Right cardiac atrium (tissue), 5 donors: ENCODE measurements at regions not wholly inside any gene's neighbourhood (a gene's known extent, or its start where the extent isn't known, plus 50 kb on each side); places are given as distances from the start of the nearest gene placed in this dataset.

Experiments
- ATAC-seq, 2 donors: fragments of 200-7000 bp; cut with Tn5 transposase; one replicate each; pipeline versions ENCODE4 v1.8.0 to v1.9.1; 2020; ENCODE audit warnings: moderate library complexity in 2 of 2, mild to moderate bottlenecking in 1 of 2
- DNase-seq, 3 donors: peaks; one replicate each; pipeline ENCODE4 v3.0.0-alpha.2; 2020
- H3K27ac ChIP-seq: one replicate; pipeline ENCODE4 v1.5.1; 2013; ENCODE audit warnings: mild to moderate bottlenecking, low read length, control low read depth, moderate library complexity
- H3K27me3 ChIP-seq: one replicate; pipeline ENCODE4 v1.6.1; 2013; ENCODE audit not compliant: control insufficient read depth, insufficient read depth
- H3K4me1 ChIP-seq: one replicate; pipeline ENCODE4 v1.6.1; 2013; ENCODE audit warnings: low read length; ENCODE audit not compliant: control insufficient read depth, insufficient read depth
- H3K4me3 ChIP-seq: one replicate; pipeline ENCODE4 v1.5.1; 2013; ENCODE audit warnings: low read length, control low read depth
- H3K9me3 ChIP-seq: one replicate; pipeline ENCODE4 v1.6.1; 2013; ENCODE audit warnings: low read length; ENCODE audit not compliant: control insufficient read depth
- WGBS: extraction: QIAGEN DNeasy Blood & Tissue Kit; methylation state at CpG from one replicate; pipeline ENCODE4 v1.1.7; 2013; 5-methylcytosine and 5-hydroxymethylcytosine counted together
- intact Hi-C, 4 donors: fragments of 100-400 bp; cut with DNase I; formaldehyde crosslinking; loops; one replicate each; pipeline versions ENCODE4 v1.11.0 to v1.14.0; 2022 to 2023
- donor health status: healthy with polysubstance abuse.
- donor health status: DM: no; HTN: yes; CAD: no.
- donor health status: DM: no; HTN: no; CAD: no.
- donor health status: DM: no; HTN: yes; CAD: no; lungs with severe emphysema.
- donor health status: DM: yes; HTN: yes; CAD: no.

DNA sequence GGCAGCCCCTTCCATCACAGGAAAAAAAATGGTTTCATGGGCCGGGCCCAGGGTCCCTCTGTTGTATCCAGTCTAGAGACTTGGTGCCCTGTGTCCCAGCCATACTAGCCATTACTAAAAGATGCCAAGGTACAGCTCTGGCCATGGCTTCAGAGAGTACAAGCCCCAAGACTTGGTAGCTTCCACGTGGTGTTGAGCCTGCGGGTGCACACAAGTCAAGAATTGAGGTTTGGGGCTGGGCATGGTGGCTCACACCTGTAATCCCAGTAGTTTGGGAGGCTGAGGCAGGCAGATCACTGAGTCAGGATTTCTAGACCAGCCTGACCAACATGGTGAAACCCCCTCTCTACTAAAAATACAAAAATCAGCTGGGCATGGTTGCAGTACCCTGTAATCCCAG, 214.3 kb downstream of the LIG4 start:
- intact Hi-C loops: no loop called here
- DNase-seq (no peak), ATAC-seq (no peak)
- Histone ChIP-seq H3K4me1 (no peaks in the 10 kb centered on the region), H3K27ac (no peak overlapping the region), H3K27me3 (no peaks in the 10 kb centered on the region), H3K9me3 (no peaks in the 10 kb centered on the region), H3K4me3 (no peak overlapping the region)
- 86% methylated on average over 3 of the region's 3 CpGs for WGBS

DNA sequence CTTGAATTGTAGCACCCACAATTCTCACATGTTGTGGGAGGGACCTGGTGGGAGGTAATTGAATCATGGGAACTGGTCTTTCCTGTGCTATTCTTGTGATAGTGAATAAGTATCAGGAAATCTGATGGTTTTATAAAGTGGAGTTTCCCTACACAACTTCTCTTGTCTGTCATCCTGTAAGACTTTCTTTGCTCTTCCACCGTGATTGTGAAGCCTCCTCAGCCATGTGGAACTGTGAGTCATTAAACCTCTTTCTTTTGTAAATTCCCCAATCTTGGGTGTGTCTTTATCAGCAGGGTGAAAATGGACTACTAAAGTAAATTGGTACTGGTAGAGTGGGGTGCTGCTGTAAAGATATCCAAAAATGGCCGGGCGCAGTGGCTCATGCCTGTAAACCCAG, 215.6 kb downstream of the LIG4 start:
- Histone ChIP-seq H3K4me1 (no peaks in the 10 kb centered on the region), H3K27ac (no peak overlapping the region), H3K4me3 (no peak overlapping the region), H3K9me3 (no peaks in the 10 kb centered on the region), H3K27me3 (no peaks in the 10 kb centered on the region)
- intact Hi-C loops: no loop called here
- 88% methylated on average over 3 of the region's 3 CpGs for WGBS
- ATAC-seq (no peak), DNase-seq (no peak)

GRCh38 chr13:107994137-107994536, 221.2 kb downstream of the LIG4 start:
- intact Hi-C loops: no loop called here
- Histone ChIP-seq H3K4me1 (no peaks in the 10 kb centered on the region), H3K27ac (no peak overlapping the region), H3K27me3 (no peaks in the 10 kb centered on the region), H3K4me3 (no peak overlapping the region), H3K9me3 (no peaks in the 10 kb centered on the region)
- DNase-seq (no peak), ATAC-seq (no peak)

- no peaks in the 10 kb centered on the region for H3K9me3 ChIP-seq
- ATAC-seq: no peak
- no peak overlapping the region for H3K4me3 ChIP-seq
- WGBS: 63% methylated on average over 4 of the region's 4 CpGs
- intact Hi-C loops: no loop called here
- H3K27me3 ChIP-seq: no peaks in the 10 kb centered on the region
- no peaks in the 10 kb centered on the region for H3K4me1 ChIP-seq
- no peak overlapping the region for H3K27ac ChIP-seq
- no peak for DNase-seq
Observed at GRCh38 chr13:107993239-107993949, 221.9 kb downstream of the LIG4 start.

GRCh38 chr13:107992542-107992941, 222.8 kb downstream of the LIG4 start:
- no peaks in the 10 kb centered on the region for H3K9me3 ChIP-seq
- no peaks in the 10 kb centered on the region for H3K4me1 ChIP-seq
- ATAC-seq (no peak), DNase-seq (no peak)
- intact Hi-C loops: no loop called here
- no peak overlapping the region for H3K27ac ChIP-seq
- 66% methylated on average over 2 of the region's 2 CpGs for WGBS
- no peaks in the 10 kb centered on the region for H3K27me3 ChIP-seq
- H3K4me3 ChIP-seq: no peak overlapping the region

DNA sequence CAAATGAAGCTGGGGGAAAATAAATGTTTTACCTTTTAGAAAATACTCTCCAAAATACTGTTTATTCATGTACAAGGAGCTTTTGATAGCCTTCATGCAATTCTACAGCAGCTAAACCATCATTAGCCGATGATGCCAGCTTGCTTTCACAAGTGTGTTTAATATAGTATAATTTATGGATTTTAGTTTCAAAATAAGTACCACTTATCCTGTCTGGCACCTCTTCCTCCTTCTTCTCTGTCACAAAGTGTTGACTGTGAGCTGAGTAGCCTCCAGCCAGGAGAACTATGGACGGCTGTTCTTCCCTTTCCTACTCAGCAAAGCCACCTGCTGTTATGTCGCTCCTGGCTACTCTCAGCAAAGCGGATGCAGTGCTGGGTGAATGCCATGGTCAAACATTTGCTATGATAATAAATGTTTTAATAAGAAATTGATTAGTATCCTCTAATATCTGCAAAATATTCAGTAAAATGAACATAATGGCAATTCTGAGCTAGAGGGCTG, 238.2 kb downstream of the LIG4 start:
- 74% methylated on average over 4 of the region's 4 CpGs for WGBS
- ATAC-seq (no peak), DNase-seq (no peak)
- Histone ChIP-seq H3K27me3 (no peaks in the 10 kb centered on the region), H3K4me1 (no peaks in the 10 kb centered on the region), H3K4me3 (no peak overlapping the region), H3K9me3 (no peaks in the 10 kb centered on the region), H3K27ac (no peak overlapping the region)
- intact Hi-C loops: no loop called here

- H3K9me3 ChIP-seq: no peaks in the 10 kb centered on the region
- H3K27ac ChIP-seq: no peak overlapping the region
- 74% methylated on average over 4 of the region's 4 CpGs for WGBS
- no peak overlapping the region for H3K4me3 ChIP-seq
- ATAC-seq (no peak), DNase-seq (no peak)
- no peaks in the 10 kb centered on the region for H3K4me1 ChIP-seq
- H3K27me3 ChIP-seq: no peaks in the 10 kb centered on the region
- intact Hi-C loops: no loop called here
Observed at GRCh38 chr13:107976628-107977027, 238.7 kb downstream of the LIG4 start.

DNA sequence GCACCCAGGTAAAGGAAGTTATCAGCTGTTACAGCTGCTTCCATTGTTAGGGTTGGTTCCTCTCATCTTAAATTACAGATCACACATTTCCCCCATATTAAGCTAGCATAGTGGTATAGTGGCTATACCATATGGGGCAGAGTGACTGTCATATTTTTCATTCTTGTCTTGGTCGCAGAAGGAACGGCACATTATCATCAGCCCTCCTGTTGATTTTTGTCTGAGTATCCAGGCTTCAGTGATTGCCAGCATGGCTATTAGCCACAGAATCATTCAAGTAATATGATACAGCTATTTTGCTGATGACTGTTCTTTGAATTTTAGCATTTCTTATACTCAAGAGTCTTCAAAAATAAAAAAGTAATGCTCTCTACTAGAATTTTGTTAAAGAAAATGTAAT, 240.9 kb downstream of the LIG4 start:
- no peak overlapping the region for H3K4me3 ChIP-seq
- WGBS: 78% methylated on average over 2 of the region's 2 CpGs
- no peak overlapping the region for H3K27ac ChIP-seq
- intact Hi-C loops: no loop called here
- no peaks in the 10 kb centered on the region for H3K9me3 ChIP-seq
- no peaks in the 10 kb centered on the region for H3K27me3 ChIP-seq
- DNase-seq: no peak
- H3K4me1 ChIP-seq: no peaks in the 10 kb centered on the region
- no peak for ATAC-seq

GRCh38 chr13:107969546-107969945, 245.8 kb downstream of the LIG4 start:
- ATAC-seq (no peak), DNase-seq (no peak)
- Histone ChIP-seq H3K4me3 (no peak overlapping the region), H3K4me1 (no peaks in the 10 kb centered on the region), H3K9me3 (no peaks in the 10 kb centered on the region), H3K27me3 (no peaks in the 10 kb centered on the region), H3K27ac (no peak overlapping the region)
- 83% methylated on average over 1 of the region's 1 CpG for WGBS
- intact Hi-C loops: no loop called here

DNA sequence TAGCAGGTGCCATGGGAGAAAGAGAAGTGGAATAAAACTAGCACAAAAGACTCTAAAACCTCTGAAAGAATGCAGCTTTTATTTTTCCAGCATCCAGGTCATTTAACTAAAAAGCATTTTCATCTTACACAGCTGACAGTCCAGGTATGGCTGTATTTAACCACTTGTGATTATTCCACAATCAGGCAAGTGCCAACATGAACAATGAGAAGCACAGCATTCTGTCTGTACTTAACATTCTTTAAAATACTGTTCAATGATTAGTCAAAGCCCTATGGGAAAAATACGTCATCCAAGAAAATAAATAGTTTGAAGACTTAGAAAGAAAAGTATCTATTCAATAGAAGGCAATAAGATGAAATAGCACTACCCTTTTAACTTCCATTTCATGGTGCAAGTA, 246.9 kb downstream of the LIG4 start:
- Histone ChIP-seq H3K4me3 (no peak overlapping the region), H3K4me1 (no peaks in the 10 kb centered on the region), H3K9me3 (no peaks in the 10 kb centered on the region), H3K27me3 (no peaks in the 10 kb centered on the region), H3K27ac (no peak overlapping the region)
- intact Hi-C loops: no loop called here
- WGBS: 83% methylated on average over 1 of the region's 1 CpG
- ATAC-seq: no peak
- DNase-seq: no peak

- H3K4me1 ChIP-seq: no peaks in the 10 kb centered on the region
- H3K9me3 ChIP-seq: no peaks in the 10 kb centered on the region
- H3K27ac ChIP-seq: no peak overlapping the region
- H3K27me3 ChIP-seq: no peaks in the 10 kb centered on the region
- intact Hi-C loops: no loop called here
- ATAC-seq: no peak
- H3K4me3 ChIP-seq: no peak overlapping the region
- no peak for DNase-seq
- WGBS: 21% methylated on average over 5 of the region's 5 CpGs
Observed at GRCh38 chr13:107964395-107964794, 250.9 kb downstream of the LIG4 start.
